HL-60 (cell line): ENCODE measurements at regions not wholly inside any gene's neighbourhood (a gene's known extent, or its start where the extent isn't known, plus 50 kb on each side); places are given as distances from the start of the nearest gene placed in this dataset.

Source experiments
- GABPA ChIP-seq: IDR thresholded peaks from 2 replicates; pipeline ENCODE4 v1.6.1; 2012; ENCODE audit warnings: low read depth
- POLR2AphosphoS5 ChIP-seq: IDR thresholded peaks from 2 replicates; pipeline ENCODE4 v1.6.1; 2012; ENCODE audit warnings: low read depth
- TF ChIP-seq, protein P1 (sequence below): IDR thresholded peaks from one replicate; pipeline ENCODE4 v1.5.1; 2011; ENCODE audit warnings: low read length, control low read depth, inconsistent platforms; ENCODE audit not compliant: insufficient read depth

DNA sequence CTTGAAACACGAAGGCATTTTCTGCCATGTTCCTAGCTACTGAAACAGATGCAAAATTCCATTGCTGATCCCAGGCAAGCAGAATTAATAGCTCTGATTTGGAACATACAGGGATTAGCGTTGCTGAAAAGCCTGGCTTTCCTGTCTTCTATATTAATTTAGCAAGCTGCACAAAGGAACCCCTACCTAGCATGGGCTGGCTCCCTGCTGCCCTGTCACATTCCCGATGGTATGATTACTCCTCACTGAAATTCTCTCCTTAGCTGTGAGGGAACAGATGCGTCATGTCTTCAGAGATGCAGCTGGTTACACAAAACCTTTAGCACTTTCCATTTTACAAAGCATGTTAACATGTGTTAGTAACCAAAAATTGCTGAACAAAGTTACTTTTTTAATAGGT is 878.9 kb downstream of the TYW1 start:
- TF ChIP-seq POLR2AphosphoS5 (no peak), GABPA (no peak)
- TF ChIP-seq, protein P1, sequence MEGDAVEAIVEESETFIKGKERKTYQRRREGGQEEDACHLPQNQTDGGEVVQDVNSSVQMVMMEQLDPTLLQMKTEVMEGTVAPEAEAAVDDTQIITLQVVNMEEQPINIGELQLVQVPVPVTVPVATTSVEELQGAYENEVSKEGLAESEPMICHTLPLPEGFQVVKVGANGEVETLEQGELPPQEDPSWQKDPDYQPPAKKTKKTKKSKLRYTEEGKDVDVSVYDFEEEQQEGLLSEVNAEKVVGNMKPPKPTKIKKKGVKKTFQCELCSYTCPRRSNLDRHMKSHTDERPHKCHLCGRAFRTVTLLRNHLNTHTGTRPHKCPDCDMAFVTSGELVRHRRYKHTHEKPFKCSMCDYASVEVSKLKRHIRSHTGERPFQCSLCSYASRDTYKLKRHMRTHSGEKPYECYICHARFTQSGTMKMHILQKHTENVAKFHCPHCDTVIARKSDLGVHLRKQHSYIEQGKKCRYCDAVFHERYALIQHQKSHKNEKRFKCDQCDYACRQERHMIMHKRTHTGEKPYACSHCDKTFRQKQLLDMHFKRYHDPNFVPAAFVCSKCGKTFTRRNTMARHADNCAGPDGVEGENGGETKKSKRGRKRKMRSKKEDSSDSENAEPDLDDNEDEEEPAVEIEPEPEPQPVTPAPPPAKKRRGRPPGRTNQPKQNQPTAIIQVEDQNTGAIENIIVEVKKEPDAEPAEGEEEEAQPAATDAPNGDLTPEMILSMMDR: no peak
